OCI-LY1 (cell line): ENCODE measurements at regions not wholly inside any gene's neighbourhood (a gene's known extent, or its start where the extent isn't known, plus 50 kb on each side); places are given as distances from the start of the nearest gene placed in this dataset.

Source experiments
- H2AFZ ChIP-seq: fragments of 200-600 bp; sonication (generic), shearing (Covaris generic); 2 replicates; pipeline ENCODE4 v1.6.0; 2014; ENCODE audit warnings: antibody characterized with exemption, mild to moderate bottlenecking, low read length
- H3F3A ChIP-seq: fragments of 200-600 bp; sonication (generic), shearing (Covaris generic); 2 replicates; pipeline ENCODE4 v1.6.0; 2014; ENCODE audit warnings: mild to moderate bottlenecking, antibody characterized with exemption, low read length, moderate library complexity; ENCODE audit not compliant: insufficient read depth
- H3K27ac ChIP-seq: fragments of 200-600 bp; sonication (generic); 2 replicates; pipeline ENCODE4 v1.5.1; 2014; ENCODE audit warnings: low read length, mixed run types, mild to moderate bottlenecking, low read depth; ENCODE audit not compliant: poor library complexity, severe bottlenecking
- H3K27me3 ChIP-seq: fragments of 200-600 bp; sonication (generic); 2 replicates; pipeline ENCODE4 v1.6.0; 2014; ENCODE audit warnings: antibody characterized with exemption, mild to moderate bottlenecking, low read length, moderate library complexity; ENCODE audit not compliant: insufficient read depth
- H3K36me3 ChIP-seq: fragments of 200-600 bp; sonication (generic); 2 replicates; pipeline ENCODE4 v1.6.1; 2014; ENCODE audit warnings: mild to moderate bottlenecking, antibody characterized with exemption, low read length, moderate library complexity, mixed read lengths; ENCODE audit not compliant: insufficient read depth
- H3K4me1 ChIP-seq: fragments of 200-600 bp; sonication (generic); 2 replicates; pipeline ENCODE4 v1.5.1; 2014; ENCODE audit warnings: mild to moderate bottlenecking, low read length, moderate library complexity; ENCODE audit not compliant: insufficient read depth, severe bottlenecking
- H3K4me2 ChIP-seq: fragments of 200-600 bp; sonication (generic), shearing (Covaris generic); 2 replicates; pipeline ENCODE4 v1.6.1; 2014; ENCODE audit warnings: low read length
- H3K4me3 ChIP-seq: fragments of 200-600 bp; sonication (generic); 2 replicates; pipeline ENCODE4 v1.5.1; 2014; ENCODE audit warnings: low read length, low read depth, mild to moderate bottlenecking, mixed read lengths; ENCODE audit not compliant: poor library complexity, severe bottlenecking
- H3K79me2 ChIP-seq: fragments of 200-600 bp; shearing (Covaris generic); 2 replicates; pipeline ENCODE4 v1.6.1; 2016; ENCODE audit warnings: mixed run types, low read length, mixed read lengths; ENCODE audit not compliant: insufficient read depth
- H3K9ac ChIP-seq: fragments of 200-600 bp; sonication (generic), shearing (Covaris generic); 2 replicates; pipeline ENCODE4 v1.6.1; 2014; ENCODE audit warnings: mild to moderate bottlenecking, low read length, mixed read lengths
- H3K9me2 ChIP-seq: fragments of 200-600 bp; sonication (generic), shearing (Covaris generic); 2 replicates; pipeline ENCODE4 v1.6.1; 2014; ENCODE audit warnings: low read depth, mild to moderate bottlenecking, low read length, mixed read lengths
- H3K9me3 ChIP-seq: fragments of 200-600 bp; shearing (Covaris generic); 2 replicates; pipeline ENCODE4 v1.6.1; 2014; ENCODE audit warnings: low read length, mixed read lengths
- H4K20me1 ChIP-seq: fragments of 200-600 bp; sonication (generic), shearing (Covaris generic); 2 replicates; pipeline ENCODE4 v1.6.0; 2016; ENCODE audit warnings: mild to moderate bottlenecking, low read length; ENCODE audit not compliant: insufficient read depth
- EZH2 ChIP-seq: fragments of 200-600 bp; sonication (generic), shearing (Covaris generic); IDR thresholded peaks from 2 replicates; pipeline ENCODE4 v1.8.0; 2017; ENCODE audit warnings: borderline replicate concordance, mixed run types, mild to moderate bottlenecking, antibody characterized with exemption, low read length, moderate library complexity, mixed read lengths
- TF ChIP-seq, protein P1 (sequence below): fragments of 200-600 bp; sonication (generic), shearing (Covaris generic); IDR thresholded peaks from 2 replicates; pipeline ENCODE4 v1.5.1; 2017; ENCODE audit warnings: mild to moderate bottlenecking, antibody characterized with exemption, low read length, moderate library complexity, mixed read lengths

DNA sequence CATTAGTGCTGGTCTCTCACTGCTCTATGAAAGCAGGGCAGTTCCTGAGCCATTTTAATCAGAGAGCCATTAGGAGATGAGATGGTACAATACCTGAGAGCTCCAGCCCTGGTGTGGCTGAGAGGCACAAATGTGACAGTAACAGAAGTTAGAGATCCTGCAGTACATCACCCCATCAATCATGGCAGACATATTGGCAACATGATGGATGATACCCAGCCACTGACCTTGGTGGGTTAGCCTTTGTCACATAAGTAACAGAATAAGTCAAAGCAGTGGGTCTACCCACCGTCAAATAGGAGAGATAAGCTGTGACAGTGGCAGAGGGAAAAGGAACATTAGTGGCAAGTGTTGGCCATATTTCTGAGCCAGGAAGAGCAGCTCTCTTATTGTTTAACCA is 53.3 kb upstream of the NXPH1 start:
- no peak overlapping the region for H3K9ac ChIP-seq
- H3K9me3 ChIP-seq = no peaks in the 10 kb centered on the region
- TF ChIP-seq, protein P1, sequence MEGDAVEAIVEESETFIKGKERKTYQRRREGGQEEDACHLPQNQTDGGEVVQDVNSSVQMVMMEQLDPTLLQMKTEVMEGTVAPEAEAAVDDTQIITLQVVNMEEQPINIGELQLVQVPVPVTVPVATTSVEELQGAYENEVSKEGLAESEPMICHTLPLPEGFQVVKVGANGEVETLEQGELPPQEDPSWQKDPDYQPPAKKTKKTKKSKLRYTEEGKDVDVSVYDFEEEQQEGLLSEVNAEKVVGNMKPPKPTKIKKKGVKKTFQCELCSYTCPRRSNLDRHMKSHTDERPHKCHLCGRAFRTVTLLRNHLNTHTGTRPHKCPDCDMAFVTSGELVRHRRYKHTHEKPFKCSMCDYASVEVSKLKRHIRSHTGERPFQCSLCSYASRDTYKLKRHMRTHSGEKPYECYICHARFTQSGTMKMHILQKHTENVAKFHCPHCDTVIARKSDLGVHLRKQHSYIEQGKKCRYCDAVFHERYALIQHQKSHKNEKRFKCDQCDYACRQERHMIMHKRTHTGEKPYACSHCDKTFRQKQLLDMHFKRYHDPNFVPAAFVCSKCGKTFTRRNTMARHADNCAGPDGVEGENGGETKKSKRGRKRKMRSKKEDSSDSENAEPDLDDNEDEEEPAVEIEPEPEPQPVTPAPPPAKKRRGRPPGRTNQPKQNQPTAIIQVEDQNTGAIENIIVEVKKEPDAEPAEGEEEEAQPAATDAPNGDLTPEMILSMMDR = no peak
- TF ChIP-seq EZH2 = no peak
- no peaks in the 10 kb centered on the region for H4K20me1 ChIP-seq
- no peaks in the 10 kb centered on the region for H3K79me2 ChIP-seq
- H2AFZ ChIP-seq = no peak overlapping the region
- no peak overlapping the region for H3K4me3 ChIP-seq
- H3F3A ChIP-seq = no peaks in the 10 kb centered on the region
- H3K4me2 ChIP-seq = no peak overlapping the region
- no peaks in the 10 kb centered on the region for H3K4me1 ChIP-seq
- H3K27ac ChIP-seq = no peak overlapping the region
- no peaks in the 10 kb centered on the region for H3K36me3 ChIP-seq
- H3K9me2 ChIP-seq = no peaks in the 10 kb centered on the region
- no peaks in the 10 kb centered on the region for H3K27me3 ChIP-seq

DNA sequence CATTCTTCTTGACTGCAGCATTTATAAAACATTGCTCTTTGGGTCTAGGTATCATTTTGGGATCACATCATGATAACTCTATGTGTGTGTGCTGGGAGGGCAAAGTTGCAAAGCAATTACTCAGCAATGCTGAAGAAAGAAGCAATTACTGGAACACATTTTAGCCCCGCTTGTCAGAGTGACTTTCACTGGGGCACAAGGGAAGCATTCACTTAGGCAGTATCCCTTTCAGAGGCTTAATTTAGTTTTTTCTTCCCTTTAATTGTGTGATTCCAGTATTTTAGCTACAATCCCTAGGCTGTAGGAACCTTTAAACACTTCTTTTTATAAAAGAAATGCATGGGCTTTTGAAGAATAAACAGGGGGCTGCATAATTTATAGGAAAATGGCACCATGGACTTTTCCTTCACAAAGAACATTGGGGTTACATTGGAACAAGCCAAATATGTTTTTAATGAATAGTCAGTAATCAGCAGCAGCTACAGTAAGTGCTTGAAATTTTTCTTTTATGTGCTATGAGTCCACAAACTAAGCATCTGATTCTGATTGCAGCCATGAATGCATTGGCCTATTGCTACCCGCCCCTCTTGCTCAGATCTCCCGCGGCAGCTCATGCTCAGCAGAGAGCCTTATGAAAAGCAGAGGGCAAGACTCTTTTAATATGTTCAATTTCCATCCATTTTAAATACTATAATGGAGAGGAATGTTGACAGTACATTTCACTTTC is 51.2 kb upstream of the NXPH1 start:
- Histone ChIP-seq H3K9me2 (no peaks in the 10 kb centered on the region), H3K79me2 (no peaks in the 10 kb centered on the region), H3K27me3 (no peaks in the 10 kb centered on the region), H3K27ac (no peak overlapping the region), H3K36me3 (no peaks in the 10 kb centered on the region), H2AFZ (no peak overlapping the region), H3K9me3 (no peaks in the 10 kb centered on the region), H4K20me1 (no peaks in the 10 kb centered on the region), H3F3A (no peaks in the 10 kb centered on the region), H3K9ac (no peak overlapping the region), H3K4me2 (no peak overlapping the region), H3K4me1 (no peaks in the 10 kb centered on the region), H3K4me3 (no peak overlapping the region)
- TF ChIP-seq EZH2 = no peak
- TF ChIP-seq, protein P1 = no peak
